GM12878 (cell line): ENCODE measurements at regions not wholly inside any gene's neighbourhood (a gene's known extent, or its start where the extent isn't known, plus 50 kb on each side); places are given as distances from the start of the nearest gene placed in this dataset.

ENCODE experiments used
- SUZ12 ChIP-seq: fragments of 200-600 bp; sonication (generic); IDR thresholded peaks from one replicate; pipeline ENCODE4 v1.6.1; 2018; ENCODE audit warnings: antibody characterized with exemption, mild to moderate bottlenecking; ENCODE audit not compliant: unreplicated experiment
- TF ChIP-seq, protein P1 (sequence below): IDR thresholded peaks from 2 replicates; pipeline ENCODE4 v1.6.1; 2012; ENCODE audit warnings: low read depth, low read length, improper control_type of control experiment
- TF ChIP-seq, protein P2 (sequence below), 3 experiments: IDR thresholded peaks in 2 of 3; conservative IDR thresholded peaks in 1 of 3; 2 replicates each; pipeline ENCODE4 v1.5.1; 2011; ENCODE audit warnings: low read depth in 3 of 3, low read length in 3 of 3, mild to moderate bottlenecking in 3 of 3, control low read depth in 2 of 3, moderate library complexity in 2 of 3, inconsistent platforms in 1 of 3, mixed read lengths in 1 of 3; ENCODE audit not compliant: control insufficient read depth in 2 of 3, insufficient read depth in 1 of 3; ENCODE audit errors: extremely low read depth in 1 of 3
- TF ChIP-seq, protein P3 (sequence below): IDR thresholded peaks from 2 replicates; pipeline ENCODE4 v1.6.1; 2012; ENCODE audit warnings: mild to moderate bottlenecking, low read depth, low read length

DNA sequence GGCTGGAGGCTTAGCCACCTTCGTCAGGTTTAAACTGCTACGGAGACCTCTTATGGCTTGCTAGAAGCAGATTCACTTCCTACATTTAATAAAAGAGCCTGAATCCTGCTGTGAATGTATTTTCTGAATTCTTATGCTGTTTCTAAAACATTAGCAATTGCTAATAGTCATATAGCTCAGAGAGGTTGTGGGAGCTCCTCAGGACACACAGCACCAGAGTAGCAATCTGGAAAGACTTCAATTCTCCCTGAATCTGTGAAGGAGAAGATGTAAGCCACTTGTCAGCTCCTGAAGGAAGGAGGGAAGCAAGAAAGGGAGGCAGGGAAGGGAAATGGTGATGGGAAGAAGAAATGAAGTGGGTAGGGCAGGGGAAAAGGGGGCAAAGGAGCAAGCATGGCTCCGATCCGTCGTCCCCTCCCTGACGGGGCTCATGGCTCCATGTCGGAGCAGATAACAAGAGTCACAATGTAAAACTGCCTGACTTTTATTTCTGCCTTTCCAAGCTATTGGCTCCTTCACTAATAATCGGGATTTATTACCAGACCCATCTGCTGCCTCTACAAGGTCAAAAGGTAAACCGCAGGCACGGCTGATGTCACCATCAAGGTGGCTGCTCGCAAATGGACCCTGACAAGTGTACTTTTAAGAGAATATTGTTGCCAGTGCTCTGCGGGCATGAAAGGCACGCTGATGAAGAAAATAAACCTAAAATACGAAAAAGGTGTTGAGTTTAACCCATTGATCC, 656.0 kb upstream of the SALL3 start:
- TF ChIP-seq SUZ12, result no peak
- TF ChIP-seq, protein P1, sequence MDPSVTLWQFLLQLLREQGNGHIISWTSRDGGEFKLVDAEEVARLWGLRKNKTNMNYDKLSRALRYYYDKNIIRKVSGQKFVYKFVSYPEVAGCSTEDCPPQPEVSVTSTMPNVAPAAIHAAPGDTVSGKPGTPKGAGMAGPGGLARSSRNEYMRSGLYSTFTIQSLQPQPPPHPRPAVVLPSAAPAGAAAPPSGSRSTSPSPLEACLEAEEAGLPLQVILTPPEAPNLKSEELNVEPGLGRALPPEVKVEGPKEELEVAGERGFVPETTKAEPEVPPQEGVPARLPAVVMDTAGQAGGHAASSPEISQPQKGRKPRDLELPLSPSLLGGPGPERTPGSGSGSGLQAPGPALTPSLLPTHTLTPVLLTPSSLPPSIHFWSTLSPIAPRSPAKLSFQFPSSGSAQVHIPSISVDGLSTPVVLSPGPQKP, result no peak
- TF ChIP-seq, protein P2, sequence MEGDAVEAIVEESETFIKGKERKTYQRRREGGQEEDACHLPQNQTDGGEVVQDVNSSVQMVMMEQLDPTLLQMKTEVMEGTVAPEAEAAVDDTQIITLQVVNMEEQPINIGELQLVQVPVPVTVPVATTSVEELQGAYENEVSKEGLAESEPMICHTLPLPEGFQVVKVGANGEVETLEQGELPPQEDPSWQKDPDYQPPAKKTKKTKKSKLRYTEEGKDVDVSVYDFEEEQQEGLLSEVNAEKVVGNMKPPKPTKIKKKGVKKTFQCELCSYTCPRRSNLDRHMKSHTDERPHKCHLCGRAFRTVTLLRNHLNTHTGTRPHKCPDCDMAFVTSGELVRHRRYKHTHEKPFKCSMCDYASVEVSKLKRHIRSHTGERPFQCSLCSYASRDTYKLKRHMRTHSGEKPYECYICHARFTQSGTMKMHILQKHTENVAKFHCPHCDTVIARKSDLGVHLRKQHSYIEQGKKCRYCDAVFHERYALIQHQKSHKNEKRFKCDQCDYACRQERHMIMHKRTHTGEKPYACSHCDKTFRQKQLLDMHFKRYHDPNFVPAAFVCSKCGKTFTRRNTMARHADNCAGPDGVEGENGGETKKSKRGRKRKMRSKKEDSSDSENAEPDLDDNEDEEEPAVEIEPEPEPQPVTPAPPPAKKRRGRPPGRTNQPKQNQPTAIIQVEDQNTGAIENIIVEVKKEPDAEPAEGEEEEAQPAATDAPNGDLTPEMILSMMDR (IDR thresholded peaks at IDR 0.05 in 2 of 3, conservative IDR thresholded peaks at IDR 0.05 in 1 of 3; ENCODE audit: control insufficient read depth in 2 of 3, extremely low read depth in 1 of 3, insufficient read depth in 1 of 3, low read depth in 3 of 3, low read length in 3 of 3), result no peak
- TF ChIP-seq, protein P3, sequence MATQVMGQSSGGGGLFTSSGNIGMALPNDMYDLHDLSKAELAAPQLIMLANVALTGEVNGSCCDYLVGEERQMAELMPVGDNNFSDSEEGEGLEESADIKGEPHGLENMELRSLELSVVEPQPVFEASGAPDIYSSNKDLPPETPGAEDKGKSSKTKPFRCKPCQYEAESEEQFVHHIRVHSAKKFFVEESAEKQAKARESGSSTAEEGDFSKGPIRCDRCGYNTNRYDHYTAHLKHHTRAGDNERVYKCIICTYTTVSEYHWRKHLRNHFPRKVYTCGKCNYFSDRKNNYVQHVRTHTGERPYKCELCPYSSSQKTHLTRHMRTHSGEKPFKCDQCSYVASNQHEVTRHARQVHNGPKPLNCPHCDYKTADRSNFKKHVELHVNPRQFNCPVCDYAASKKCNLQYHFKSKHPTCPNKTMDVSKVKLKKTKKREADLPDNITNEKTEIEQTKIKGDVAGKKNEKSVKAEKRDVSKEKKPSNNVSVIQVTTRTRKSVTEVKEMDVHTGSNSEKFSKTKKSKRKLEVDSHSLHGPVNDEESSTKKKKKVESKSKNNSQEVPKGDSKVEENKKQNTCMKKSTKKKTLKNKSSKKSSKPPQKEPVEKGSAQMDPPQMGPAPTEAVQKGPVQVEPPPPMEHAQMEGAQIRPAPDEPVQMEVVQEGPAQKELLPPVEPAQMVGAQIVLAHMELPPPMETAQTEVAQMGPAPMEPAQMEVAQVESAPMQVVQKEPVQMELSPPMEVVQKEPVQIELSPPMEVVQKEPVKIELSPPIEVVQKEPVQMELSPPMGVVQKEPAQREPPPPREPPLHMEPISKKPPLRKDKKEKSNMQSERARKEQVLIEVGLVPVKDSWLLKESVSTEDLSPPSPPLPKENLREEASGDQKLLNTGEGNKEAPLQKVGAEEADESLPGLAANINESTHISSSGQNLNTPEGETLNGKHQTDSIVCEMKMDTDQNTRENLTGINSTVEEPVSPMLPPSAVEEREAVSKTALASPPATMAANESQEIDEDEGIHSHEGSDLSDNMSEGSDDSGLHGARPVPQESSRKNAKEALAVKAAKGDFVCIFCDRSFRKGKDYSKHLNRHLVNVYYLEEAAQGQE, result no peak
